ENCODE measurements at regions not wholly inside any gene's neighbourhood (a gene's known extent, or its start where the extent isn't known, plus 50 kb on each side); places are given as distances from the start of the nearest gene placed in this dataset.

- TF ChIP-seq, protein P1, sequence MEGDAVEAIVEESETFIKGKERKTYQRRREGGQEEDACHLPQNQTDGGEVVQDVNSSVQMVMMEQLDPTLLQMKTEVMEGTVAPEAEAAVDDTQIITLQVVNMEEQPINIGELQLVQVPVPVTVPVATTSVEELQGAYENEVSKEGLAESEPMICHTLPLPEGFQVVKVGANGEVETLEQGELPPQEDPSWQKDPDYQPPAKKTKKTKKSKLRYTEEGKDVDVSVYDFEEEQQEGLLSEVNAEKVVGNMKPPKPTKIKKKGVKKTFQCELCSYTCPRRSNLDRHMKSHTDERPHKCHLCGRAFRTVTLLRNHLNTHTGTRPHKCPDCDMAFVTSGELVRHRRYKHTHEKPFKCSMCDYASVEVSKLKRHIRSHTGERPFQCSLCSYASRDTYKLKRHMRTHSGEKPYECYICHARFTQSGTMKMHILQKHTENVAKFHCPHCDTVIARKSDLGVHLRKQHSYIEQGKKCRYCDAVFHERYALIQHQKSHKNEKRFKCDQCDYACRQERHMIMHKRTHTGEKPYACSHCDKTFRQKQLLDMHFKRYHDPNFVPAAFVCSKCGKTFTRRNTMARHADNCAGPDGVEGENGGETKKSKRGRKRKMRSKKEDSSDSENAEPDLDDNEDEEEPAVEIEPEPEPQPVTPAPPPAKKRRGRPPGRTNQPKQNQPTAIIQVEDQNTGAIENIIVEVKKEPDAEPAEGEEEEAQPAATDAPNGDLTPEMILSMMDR (IDR thresholded peaks at IDR 0.05) = no peak
- no peak for TF ChIP-seq POLR2A (IDR thresholded peaks at IDR 0.05)
Measured at GRCh38 chr3:178340506-178340905, 195.7 kb upstream of the KCNMB2 start.

All from adrenal gland (tissue), 5 donors.